Neural cell (in vitro differentiated cells): ENCODE measurements at regions not wholly inside any gene's neighbourhood (a gene's known extent, or its start where the extent isn't known, plus 50 kb on each side); places are given as distances from the start of the nearest gene placed in this dataset.

Experiments
- H2AFZ ChIP-seq: fragments of 200-600, 300-800 bp; sonication (generic), shearing (Covaris generic); 2 replicates; pipeline ENCODE4 v1.6.0; 2014; ENCODE audit warnings: low read depth, mild to moderate bottlenecking, antibody characterized with exemption, low read length, moderate library complexity
- H3F3A ChIP-seq: fragments of 200-600 bp; shearing (Covaris generic); 2 replicates; pipeline ENCODE4 v1.6.1; 2016; ENCODE audit warnings: mild to moderate bottlenecking, moderate library complexity, mixed read lengths, antibody characterized with exemption, low read length; ENCODE audit not compliant: insufficient read depth, poor library complexity, severe bottlenecking
- H3K27ac ChIP-seq: fragments of 200-600, 300-800 bp; sonication (generic), shearing (Covaris generic); 2 replicates; pipeline ENCODE4 v1.5.1; 2014; ENCODE audit warnings: mild to moderate bottlenecking, low read length, moderate library complexity
- H3K27me3 ChIP-seq: fragments of 300-800, 200-600 bp; sonication (generic), shearing (Covaris generic); 2 replicates; pipeline ENCODE4 v1.6.0; 2014; ENCODE audit warnings: mild to moderate bottlenecking, low read depth, low read length, moderate library complexity; ENCODE audit not compliant: insufficient read depth
- H3K36me3 ChIP-seq: fragments of 300-800, 200-600 bp; sonication (generic), shearing (Covaris generic); 2 replicates; pipeline ENCODE4 v1.5.1; 2014; ENCODE audit warnings: mild to moderate bottlenecking, antibody characterized with exemption, low read length, moderate library complexity; ENCODE audit not compliant: insufficient read depth
- H3K4me2 ChIP-seq: fragments of 300-800, 200-600 bp; sonication (generic), shearing (Covaris generic); 2 replicates; pipeline ENCODE4 v1.6.0; 2014; ENCODE audit warnings: mild to moderate bottlenecking, low read length
- H3K4me3 ChIP-seq: fragments of 300-800, 200-600 bp; sonication (generic), shearing (Covaris generic); 2 replicates; pipeline ENCODE4 v1.5.1; 2014; ENCODE audit warnings: mild to moderate bottlenecking, low read length, moderate library complexity
- H3K79me2 ChIP-seq: fragments of 200-600 bp; shearing (Covaris generic); replicated peaks from 2 replicates; pipeline ENCODE4 v1.6.0; 2014; ENCODE audit warnings: mild to moderate bottlenecking, low read length, moderate library complexity; ENCODE audit not compliant: insufficient read depth
- H3K9ac ChIP-seq: fragments of 300-800, 200-600 bp; sonication (generic), shearing (Covaris generic); 2 replicates; pipeline ENCODE4 v1.6.1; 2016; ENCODE audit warnings: mild to moderate bottlenecking, low read length, mixed read lengths
- H3K9me2 ChIP-seq: fragments of 200-600 bp; shearing (Covaris generic); 2 replicates; pipeline ENCODE4 v1.6.1; 2016; ENCODE audit warnings: mild to moderate bottlenecking, low read length, mixed read lengths; ENCODE audit not compliant: insufficient read depth
- H3K9me3 ChIP-seq: fragments of 200-600, 300-800 bp; sonication (generic), shearing (Covaris generic); 2 replicates; pipeline ENCODE4 v1.6.1; 2016; ENCODE audit warnings: mild to moderate bottlenecking, mixed run types, low read length, moderate library complexity, mixed read lengths
- H4K20me1 ChIP-seq: fragments of 200-600 bp; shearing (Covaris generic); 2 replicates; pipeline ENCODE4 v1.6.1; 2016; ENCODE audit warnings: mild to moderate bottlenecking, mixed run types; ENCODE audit not compliant: insufficient read depth
- EP300 ChIP-seq: fragments of 450-650 bp; conservative IDR thresholded peaks from 2 replicates; pipeline ENCODE4 v1.6.1; 2014; ENCODE audit warnings: antibody characterized with exemption, mild to moderate bottlenecking, moderate library complexity; ENCODE audit not compliant: poor library complexity, severe bottlenecking
- EZH2 ChIP-seq: fragments of 200-600, 300-800 bp; shearing (Covaris generic), sonication (generic); IDR thresholded peaks from 2 replicates; pipeline ENCODE4 v1.6.1; 2014; ENCODE audit warnings: antibody characterized with exemption, low read length, borderline replicate concordance, mild to moderate bottlenecking; ENCODE audit not compliant: insufficient read depth, poor library complexity, severe bottlenecking
- MXI1 ChIP-seq: fragments of 450-650 bp; conservative IDR thresholded peaks from 2 replicates; pipeline ENCODE4 v1.6.1; 2014; ENCODE audit warnings: antibody characterized with exemption, mild to moderate bottlenecking; ENCODE audit not compliant: poor library complexity, severe bottlenecking
- POLR2AphosphoS5 ChIP-seq: IDR thresholded peaks from 2 replicates; pipeline ENCODE4 v1.6.1; 2012
- RAD21 ChIP-seq: fragments of 450-650 bp; conservative IDR thresholded peaks from 2 replicates; pipeline ENCODE4 v1.6.1; 2014; ENCODE audit warnings: antibody characterized with exemption, mild to moderate bottlenecking, moderate library complexity
- SMC3 ChIP-seq: fragments of 450-650 bp; conservative IDR thresholded peaks from 2 replicates; pipeline ENCODE4 v1.6.1; 2014; ENCODE audit warnings: antibody characterized with exemption, mild to moderate bottlenecking, moderate library complexity; ENCODE audit not compliant: poor library complexity
- TAF1 ChIP-seq: IDR thresholded peaks from 2 replicates; pipeline ENCODE4 v1.6.1; 2012; ENCODE audit warnings: low read depth
- TF ChIP-seq, protein P1 (sequence below): IDR thresholded peaks from 2 replicates; pipeline ENCODE4 v1.6.1; 2012; ENCODE audit warnings: borderline replicate concordance
- TF ChIP-seq, protein P2 (sequence below): fragments of 450-650 bp; IDR thresholded peaks from 2 replicates; pipeline ENCODE4 v1.5.1; 2014; ENCODE audit warnings: antibody characterized with exemption, mild to moderate bottlenecking, moderate library complexity; ENCODE audit not compliant: poor library complexity, severe bottlenecking

DNA sequence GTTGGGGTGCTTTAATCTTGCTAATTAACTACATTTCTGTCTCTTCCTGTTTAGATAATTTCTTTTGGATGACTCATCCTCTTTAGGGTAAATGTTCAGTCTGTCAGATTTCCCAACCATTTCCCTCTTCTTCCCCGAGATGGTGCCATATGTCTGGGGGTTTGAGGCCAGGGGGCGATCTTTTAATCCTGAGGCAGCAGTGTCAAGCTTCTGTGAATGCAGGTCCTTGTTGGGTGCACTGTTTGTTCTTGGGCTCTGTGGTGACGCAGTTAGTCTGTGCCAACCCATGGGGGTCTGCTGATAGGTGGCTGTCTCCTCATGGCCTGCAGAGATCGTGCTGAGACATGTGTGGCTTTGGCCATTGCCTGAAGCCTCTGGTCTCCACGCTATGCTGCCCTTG is 420.4 kb downstream of the NDFIP2 start:
- H3K27me3 ChIP-seq = no peaks in the 10 kb centered on the region
- H3K4me2 ChIP-seq = no peak overlapping the region
- H3K4me3 ChIP-seq = no peak overlapping the region
- H3K36me3 ChIP-seq = no peaks in the 10 kb centered on the region
- no peak overlapping the region for H2AFZ ChIP-seq
- H3K79me2 ChIP-seq = no peaks in the 10 kb centered on the region
- H3F3A ChIP-seq = no peaks in the 10 kb centered on the region
- no peak for TF ChIP-seq SMC3
- TF ChIP-seq, protein P1, sequence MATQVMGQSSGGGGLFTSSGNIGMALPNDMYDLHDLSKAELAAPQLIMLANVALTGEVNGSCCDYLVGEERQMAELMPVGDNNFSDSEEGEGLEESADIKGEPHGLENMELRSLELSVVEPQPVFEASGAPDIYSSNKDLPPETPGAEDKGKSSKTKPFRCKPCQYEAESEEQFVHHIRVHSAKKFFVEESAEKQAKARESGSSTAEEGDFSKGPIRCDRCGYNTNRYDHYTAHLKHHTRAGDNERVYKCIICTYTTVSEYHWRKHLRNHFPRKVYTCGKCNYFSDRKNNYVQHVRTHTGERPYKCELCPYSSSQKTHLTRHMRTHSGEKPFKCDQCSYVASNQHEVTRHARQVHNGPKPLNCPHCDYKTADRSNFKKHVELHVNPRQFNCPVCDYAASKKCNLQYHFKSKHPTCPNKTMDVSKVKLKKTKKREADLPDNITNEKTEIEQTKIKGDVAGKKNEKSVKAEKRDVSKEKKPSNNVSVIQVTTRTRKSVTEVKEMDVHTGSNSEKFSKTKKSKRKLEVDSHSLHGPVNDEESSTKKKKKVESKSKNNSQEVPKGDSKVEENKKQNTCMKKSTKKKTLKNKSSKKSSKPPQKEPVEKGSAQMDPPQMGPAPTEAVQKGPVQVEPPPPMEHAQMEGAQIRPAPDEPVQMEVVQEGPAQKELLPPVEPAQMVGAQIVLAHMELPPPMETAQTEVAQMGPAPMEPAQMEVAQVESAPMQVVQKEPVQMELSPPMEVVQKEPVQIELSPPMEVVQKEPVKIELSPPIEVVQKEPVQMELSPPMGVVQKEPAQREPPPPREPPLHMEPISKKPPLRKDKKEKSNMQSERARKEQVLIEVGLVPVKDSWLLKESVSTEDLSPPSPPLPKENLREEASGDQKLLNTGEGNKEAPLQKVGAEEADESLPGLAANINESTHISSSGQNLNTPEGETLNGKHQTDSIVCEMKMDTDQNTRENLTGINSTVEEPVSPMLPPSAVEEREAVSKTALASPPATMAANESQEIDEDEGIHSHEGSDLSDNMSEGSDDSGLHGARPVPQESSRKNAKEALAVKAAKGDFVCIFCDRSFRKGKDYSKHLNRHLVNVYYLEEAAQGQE = no peak
- no peak for TF ChIP-seq POLR2AphosphoS5
- TF ChIP-seq RAD21 = no peak
- no peak for TF ChIP-seq EZH2
- TF ChIP-seq, protein P2, sequence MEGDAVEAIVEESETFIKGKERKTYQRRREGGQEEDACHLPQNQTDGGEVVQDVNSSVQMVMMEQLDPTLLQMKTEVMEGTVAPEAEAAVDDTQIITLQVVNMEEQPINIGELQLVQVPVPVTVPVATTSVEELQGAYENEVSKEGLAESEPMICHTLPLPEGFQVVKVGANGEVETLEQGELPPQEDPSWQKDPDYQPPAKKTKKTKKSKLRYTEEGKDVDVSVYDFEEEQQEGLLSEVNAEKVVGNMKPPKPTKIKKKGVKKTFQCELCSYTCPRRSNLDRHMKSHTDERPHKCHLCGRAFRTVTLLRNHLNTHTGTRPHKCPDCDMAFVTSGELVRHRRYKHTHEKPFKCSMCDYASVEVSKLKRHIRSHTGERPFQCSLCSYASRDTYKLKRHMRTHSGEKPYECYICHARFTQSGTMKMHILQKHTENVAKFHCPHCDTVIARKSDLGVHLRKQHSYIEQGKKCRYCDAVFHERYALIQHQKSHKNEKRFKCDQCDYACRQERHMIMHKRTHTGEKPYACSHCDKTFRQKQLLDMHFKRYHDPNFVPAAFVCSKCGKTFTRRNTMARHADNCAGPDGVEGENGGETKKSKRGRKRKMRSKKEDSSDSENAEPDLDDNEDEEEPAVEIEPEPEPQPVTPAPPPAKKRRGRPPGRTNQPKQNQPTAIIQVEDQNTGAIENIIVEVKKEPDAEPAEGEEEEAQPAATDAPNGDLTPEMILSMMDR = no peak
- no peak for TF ChIP-seq TAF1
- TF ChIP-seq MXI1 = no peak
- no peak for TF ChIP-seq EP300
- H3K9ac ChIP-seq = no peak overlapping the region
- H3K9me3 ChIP-seq = no peaks in the 10 kb centered on the region
- no peak overlapping the region for H3K27ac ChIP-seq
- H3K9me2 ChIP-seq = no peaks in the 10 kb centered on the region
- H4K20me1 ChIP-seq = no peaks in the 10 kb centered on the region

DNA sequence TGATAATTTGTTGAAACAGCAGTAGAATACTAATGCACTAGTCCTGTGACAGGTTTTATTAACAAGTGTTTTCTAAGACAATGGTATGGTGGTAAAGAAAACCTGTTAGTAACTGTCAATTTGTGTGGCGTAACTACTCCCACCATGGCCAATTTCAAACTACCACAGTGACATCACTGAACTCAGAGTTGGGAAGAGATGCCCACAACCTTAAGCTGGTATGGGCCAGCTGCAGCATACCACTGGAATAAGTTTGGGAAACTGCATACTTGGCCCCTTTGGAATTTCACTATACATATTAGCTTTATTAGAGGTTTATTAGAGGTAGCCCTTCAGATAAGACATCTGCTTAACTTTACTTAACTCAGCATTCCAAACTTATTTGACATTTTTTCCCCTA is 419.4 kb downstream of the NDFIP2 start:
- no peak overlapping the region for H2AFZ ChIP-seq
- H3K9me3 ChIP-seq = no peaks in the 10 kb centered on the region
- no peaks in the 10 kb centered on the region for H3F3A ChIP-seq
- no peaks in the 10 kb centered on the region for H3K9me2 ChIP-seq
- no peak overlapping the region for H3K27ac ChIP-seq
- H3K4me3 ChIP-seq = no peak overlapping the region
- H3K79me2 ChIP-seq = no peaks in the 10 kb centered on the region
- no peaks in the 10 kb centered on the region for H3K36me3 ChIP-seq
- H4K20me1 ChIP-seq = no peaks in the 10 kb centered on the region
- H3K9ac ChIP-seq = no peak overlapping the region
- no peak for TF ChIP-seq RAD21
- TF ChIP-seq POLR2AphosphoS5 = no peak
- no peak for TF ChIP-seq EP300
- TF ChIP-seq, protein P2 = no peak
- TF ChIP-seq MXI1 = no peak
- TF ChIP-seq EZH2 = no peak
- no peak for TF ChIP-seq TAF1
- no peak for TF ChIP-seq SMC3
- TF ChIP-seq, protein P1 = no peak
- H3K4me2 ChIP-seq = no peak overlapping the region
- H3K27me3 ChIP-seq = no peaks in the 10 kb centered on the region
